Lower leg skin (tissue), 3 donors: ENCODE measurements at regions not wholly inside any gene's neighbourhood (a gene's known extent, or its start where the extent isn't known, plus 50 kb on each side); places are given as distances from the start of the nearest gene placed in this dataset.

Source experiments
- CTCF ChIP-seq, 3 donors: fragments of 450-650 bp; IDR thresholded peaks; one replicate each; pipeline ENCODE4 v1.5.1; 2016; ENCODE audit warnings: antibody characterized with exemption in 3 of 3, mild to moderate bottlenecking in 3 of 3, moderate library complexity in 2 of 3
- POLR2A ChIP-seq, 2 donors: fragments of 450-650 bp; IDR thresholded peaks; one replicate each; pipeline ENCODE4 v1.6.1; 2016 to 2017; ENCODE audit warnings: antibody characterized with exemption in 2 of 2, mild to moderate bottlenecking in 1 of 2, moderate library complexity in 1 of 2

DNA sequence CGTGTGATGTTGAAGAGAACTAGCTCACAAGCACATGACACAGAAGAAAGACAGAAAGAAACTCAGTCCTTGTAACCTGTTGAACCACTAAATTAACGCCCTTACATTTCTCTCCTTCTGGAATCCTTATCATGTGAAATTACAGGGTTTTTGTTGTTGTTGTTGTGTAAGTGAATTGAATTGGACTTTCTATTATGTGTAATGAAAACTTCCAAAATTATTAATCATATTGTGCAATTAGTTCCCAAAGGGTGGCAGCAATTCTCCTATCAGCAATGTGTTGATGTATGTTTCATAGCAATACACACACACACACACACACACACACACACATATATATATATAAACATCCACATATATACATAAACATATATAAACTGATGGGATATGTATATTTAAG lies 402.2 kb upstream of the TCF4 start:
- TF ChIP-seq CTCF (IDR thresholded peaks at IDR 0.05) (no peak), POLR2A (IDR thresholded peaks at IDR 0.05) (no peak)
